Stimulated activated CD8-positive, alpha-beta memory T cell treated with anti-CD3 and anti-CD28 coated beads, Interleukin-7, amount 100 ng/mL, for 4 hours (primary cell): ENCODE measurements at regions not wholly inside any gene's neighbourhood (a gene's known extent, or its start where the extent isn't known, plus 50 kb on each side); places are given as distances from the start of the nearest gene placed in this dataset.
"Not testable (repeated sequence)": the region's sequence is repeated elsewhere in the genome, so short reads cannot be mapped to it uniquely, and the experiment has no call there.

Experiments used
- DNase-seq, 2 donors: peaks; one replicate each; pipeline ENCODE4 v3.0.0-alpha.2; 2020; ENCODE audit warnings: low read depth in 2 of 2

DNA sequence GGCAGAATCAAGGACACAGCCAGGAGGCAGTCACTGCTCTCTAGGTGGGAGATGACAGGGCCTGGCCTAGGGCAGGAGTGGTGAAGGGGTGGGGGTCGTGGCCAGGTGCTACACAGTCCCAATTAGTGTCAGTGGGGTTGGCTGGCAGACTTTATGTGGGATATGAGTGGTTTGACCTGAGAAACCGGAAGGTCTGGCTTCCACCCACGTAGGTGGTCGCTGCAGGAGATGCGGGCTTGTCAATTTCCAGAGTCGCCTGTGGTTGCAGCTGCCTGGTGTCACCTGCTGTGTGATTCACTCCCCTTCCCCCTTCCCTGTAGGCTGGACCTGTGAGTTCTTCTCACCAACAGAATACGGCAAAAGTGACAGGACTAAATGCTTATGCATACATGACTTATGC, 124.3 kb downstream of the KLF6 start:
- no peak for DNase-seq

DNA sequence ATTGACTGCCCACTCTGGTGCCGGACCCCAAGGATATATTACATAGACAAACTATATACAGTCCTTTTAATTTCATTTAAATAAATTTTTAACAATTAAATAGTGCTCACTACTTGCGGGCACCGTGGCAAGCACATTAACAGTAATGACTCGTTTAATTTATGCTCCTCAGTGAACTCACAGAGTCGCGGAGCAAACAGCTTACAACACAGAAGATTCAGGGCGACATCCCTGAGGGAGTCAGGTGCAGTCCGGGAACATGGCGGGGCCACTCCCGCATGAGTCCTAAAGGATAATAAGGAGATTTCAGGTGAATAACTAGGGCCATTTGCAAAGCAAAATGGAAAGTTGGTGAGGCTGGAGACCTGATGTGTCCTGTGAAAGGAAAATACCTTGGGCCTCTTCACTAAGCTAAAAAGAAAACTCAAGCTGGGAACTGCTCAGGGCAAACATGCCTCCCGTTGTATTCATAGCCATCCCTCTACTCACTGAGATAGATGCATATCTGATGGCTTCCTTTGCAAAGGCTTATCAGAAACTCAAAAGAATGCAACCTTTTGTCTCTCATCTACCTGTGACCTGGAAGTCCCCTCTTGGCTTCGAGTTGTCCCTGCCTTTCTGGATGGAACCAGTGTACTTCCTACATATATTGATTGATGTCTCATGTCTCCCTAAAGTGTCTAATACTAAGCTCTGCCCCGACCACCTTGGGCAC, 125.6 kb downstream of the KLF6 start:
- no peak for DNase-seq

DNA sequence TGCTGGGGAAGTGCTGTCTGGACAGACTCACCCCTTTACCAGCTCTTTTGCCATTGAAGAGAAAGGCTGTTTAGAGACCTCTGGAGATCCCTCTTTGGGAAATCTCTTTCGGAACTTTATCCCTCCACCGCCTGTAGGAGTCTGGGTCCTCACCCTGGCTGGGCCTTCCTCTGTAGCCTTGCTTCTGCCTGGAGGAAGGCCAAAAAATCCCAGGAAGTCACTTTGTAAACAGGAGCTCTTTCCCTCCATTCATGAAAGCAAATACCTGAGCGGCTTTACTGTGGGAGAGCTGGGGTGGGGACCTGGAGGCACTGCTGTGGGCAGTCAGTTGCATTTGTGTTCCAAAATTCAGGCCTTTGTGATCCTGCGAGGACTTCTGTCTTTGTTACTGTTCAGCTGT, 126.2 kb downstream of the KLF6 start:
- no peak for DNase-seq

DNA sequence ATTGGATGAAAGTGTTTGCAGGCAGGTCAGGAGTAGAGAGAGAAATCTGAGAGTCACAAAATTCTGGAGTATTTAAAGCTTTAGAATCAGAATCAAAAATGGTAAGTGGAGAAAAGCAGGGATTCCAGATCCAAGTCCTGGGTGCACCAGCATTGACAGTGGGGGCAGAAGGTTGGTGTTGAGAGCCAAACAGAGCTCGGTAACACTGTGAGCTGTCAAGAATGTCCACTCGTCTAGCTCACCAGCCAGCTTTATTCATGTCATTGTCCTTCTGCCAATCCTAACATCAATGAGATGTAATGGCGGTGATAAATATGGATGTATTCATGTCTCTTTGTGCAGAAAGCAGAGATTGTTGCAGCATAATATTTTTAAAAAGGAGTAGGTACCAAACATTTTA, 128.8 kb downstream of the KLF6 start:
- DNase-seq: no peak

DNA sequence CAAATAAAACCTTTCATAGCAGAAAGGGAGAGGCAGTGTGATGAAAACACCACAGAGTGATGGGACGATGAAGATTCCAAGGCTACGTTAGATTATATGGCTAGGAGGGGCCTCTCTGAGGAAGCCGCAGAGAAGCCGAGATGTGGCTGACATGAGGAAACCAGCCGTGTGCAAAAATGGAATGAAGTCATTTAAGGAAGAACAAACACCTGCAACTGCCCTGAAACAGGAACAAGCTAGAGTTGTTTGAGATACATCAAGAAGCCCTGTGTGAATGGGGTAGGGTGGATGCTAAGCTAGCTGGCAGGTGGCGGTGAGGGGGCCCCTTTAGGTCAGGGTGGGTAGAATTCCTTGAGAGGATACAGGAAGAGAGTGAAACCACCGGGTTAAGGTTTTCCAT, 129.5 kb downstream of the KLF6 start:
- DNase-seq: no peak

DNA sequence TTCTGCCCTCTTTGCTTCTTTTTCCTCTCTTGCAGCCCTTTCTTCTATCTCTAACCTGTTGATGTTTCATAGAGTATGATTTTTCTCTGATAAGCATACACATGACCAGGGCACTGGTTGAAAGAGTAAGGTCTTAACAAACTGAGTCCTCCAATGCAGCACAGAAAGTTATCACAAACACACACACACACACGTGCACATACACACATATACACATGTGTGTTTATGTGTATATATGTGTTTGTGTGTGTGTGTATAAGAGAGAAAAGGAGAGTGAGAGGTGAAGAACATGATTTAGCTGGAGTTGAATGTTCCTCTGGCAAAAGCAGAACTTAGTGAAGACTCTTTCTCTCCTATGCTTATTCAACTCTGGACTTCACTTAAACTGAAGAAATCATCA, 130.0 kb downstream of the KLF6 start:
- DNase-seq: no peak

DNA sequence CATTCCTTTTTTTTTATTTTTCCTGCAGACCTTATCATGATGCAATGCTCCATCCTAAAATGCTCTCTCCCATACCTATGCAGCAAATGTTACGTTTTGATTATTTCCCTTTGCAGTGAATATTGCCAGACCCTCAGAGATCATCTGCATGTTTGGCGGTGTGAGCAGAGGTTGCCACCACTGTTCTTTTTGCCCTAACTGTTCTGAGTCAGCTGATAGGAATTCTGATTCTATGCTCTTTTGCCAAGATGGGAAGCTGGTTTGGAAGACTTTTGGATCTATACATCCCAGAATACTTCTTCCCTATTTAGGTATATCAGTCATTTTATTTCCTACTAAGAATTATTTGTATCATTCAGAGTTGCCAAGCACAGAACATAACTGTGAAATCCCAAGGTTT, 130.5 kb downstream of the KLF6 start:
- no peak for DNase-seq

DNA sequence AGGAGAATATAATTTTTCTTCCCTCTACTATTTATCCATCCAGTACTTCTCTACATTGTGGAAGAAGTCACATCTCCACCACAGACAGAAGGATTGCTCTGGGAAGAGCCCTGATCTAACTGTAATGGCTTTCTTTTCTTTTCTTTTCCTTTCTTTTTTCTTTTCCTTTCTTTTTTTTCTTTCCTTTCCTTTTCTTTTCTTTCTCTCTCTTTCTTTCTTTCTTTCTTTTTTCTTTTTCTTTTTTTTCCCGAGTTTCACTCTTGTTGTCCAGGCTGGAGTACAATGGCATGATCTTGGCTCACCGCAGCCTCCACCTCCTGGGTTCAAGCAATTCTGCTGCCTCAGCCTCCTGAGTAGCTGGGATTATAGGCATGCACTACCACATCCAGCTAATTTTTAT, 131.7 kb downstream of the KLF6 start:
- not testable (repeated sequence) for DNase-seq

DNA sequence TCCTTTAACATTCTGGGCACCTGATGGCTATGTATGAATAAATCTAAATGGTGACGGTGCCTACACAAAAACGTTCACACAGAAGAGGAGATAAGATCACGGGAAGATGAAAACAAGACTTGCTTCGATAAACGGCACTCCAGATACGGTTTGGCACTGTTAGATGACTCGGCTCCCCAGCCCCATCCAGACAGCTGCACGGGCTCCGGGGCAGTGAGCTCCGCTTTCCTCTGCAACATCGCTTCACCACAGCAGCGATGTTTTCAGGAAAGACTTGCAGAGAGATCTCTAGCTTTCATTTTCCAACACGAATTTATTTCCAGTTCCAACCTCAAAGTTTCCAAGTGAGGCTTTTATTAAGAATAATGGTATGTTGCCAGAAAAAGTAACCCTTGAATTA, 132.1 kb downstream of the KLF6 start:
- no peak for DNase-seq

DNA sequence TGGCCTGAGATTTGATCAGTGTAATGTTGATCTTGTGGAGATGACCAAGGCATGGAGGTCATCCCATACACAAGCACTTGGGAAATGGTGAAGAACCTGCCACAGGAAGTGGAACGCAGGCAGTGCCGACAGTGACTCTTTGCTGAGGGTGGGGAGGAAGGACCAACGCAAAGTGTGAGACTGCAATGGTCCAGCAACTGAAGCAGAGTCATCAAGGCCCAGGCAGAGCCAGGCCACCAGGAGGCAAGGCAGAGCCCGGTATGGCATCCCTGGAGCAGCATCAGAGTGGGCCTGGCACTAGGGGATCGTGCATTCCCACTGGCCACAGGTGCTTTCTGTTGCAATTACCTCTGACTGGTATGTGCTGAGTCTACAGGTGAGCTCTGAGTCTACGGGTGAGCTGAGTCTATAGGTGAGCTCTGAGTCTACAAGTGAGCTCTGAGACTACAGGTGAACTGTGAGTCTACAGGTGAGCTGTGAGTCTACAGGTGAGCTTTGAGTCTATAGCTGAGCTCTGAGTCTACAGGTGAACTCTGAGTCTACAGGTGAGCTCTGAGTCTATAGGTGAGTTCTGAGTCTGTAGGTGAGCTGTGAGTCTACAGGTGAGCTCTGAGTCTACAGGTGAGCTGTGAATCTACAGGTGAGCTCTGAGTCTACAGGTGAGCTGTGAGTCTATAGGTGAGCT, 132.9 kb downstream of the KLF6 start:
- no peak for DNase-seq

DNA sequence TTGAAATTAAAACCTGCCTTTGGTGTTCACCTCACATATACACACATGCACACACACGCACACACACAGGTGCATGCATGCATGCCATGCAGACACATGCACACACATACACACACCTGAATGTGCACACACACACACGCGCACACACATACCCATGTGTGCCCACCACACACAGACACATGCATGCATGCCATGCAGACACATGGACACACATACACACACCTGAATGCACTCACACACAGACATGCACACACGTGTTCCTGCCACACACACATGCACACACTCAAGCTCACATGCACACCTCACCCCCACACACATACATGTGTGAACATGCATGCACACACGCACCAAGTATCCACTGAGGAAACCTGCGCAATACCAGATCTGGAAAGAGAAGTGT, 136.4 kb downstream of the KLF6 start:
- no peak for DNase-seq

DNA sequence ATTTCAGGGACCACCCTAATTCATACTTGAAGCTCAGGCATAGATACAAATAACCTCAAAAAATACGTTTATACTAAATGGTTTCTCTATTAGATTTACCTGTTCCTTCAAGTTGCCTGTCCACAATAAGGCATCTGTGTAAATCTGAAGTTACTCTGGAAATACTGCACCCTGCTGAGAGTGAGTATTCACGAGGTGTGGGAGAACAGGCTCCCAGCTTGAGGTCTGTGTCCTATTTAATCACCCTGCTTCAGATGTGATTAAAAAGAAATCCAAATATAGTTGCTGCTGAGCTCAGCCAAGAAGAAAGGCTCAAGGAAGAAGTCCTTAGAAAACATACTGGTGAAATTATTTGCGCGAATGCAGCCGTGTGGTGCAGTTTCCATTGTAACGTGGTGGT, 136.8 kb downstream of the KLF6 start:
- DNase-seq: no peak

DNA sequence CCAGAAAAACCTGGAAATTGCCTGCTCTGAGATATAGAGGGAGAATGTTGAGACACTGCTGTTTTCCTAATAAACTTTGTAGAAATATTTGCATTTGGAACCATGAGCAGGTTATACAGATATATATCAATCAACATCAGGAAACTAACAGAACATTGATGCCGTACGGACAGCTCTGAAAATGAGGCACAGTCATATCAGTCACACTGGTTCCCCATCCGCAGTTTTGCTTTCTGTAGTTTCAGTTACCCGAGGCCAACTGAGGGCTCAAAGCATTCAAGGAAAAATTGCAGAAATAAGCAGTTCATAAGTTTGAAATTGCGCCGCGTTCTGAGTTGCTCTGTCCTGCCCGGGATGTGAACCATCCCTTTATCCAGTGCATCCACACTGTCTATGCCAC, 137.9 kb downstream of the KLF6 start:
- DNase-seq: no peak

DNA sequence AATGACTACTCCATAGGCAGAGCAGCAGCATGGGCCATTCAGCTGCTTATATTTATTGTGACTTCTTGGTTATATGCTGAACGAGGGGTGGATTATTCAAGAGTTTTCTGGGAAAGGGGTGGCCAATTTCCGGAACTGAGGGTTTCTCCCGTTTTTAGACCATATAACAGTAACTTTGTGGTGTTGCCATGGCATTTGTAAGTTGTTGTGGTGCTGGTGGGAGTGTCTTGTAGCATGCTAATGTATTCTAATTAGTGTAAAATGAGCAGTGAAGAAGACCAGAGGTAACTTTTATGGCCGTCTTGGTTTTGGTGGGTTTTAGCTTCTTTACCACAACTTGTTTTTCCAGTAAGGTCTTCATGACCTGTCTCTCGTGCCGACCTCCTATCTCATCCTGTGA, 139.6 kb downstream of the KLF6 start:
- DNase-seq: no peak

DNA sequence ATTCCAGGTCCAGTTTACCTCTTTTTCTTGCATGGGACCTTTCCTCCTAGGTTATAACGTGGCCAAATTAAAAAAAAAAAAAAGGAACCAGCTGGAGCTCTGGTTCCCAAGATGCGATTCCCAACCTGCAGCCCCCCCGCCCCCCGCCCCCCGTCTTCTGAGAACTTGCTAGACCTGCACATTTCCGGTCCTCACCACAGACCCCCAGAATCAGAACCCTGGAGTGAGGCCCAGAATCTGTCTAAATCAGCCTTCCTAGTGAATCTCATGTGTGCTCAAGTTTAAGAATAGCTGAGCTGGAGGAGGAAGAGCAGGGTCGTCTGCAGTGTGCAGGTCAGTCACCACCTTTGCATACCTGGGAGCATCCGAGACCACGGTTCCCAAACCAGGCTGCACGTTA, 144.2 kb downstream of the KLF6 start:
- DNase-seq: no peak

DNA sequence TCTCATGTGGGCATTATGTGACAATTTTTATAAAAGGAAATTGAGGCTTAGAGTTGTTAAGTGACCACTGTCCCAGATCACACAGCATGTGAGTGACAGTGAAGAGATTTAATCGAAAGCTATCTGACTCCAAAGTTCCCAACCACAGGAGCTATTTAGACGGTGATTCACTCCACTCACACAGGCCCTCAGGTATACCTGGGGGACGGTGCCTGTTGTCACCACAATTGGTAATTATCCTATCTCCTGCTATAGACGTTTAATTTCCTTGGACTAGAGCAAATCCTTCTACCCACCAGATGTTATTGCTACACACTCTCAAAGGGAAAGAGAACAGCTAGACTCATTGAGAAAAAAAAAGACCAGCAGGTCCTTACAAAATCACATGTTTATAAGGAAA, 145.5 kb downstream of the KLF6 start:
- DNase-seq: no peak

DNA sequence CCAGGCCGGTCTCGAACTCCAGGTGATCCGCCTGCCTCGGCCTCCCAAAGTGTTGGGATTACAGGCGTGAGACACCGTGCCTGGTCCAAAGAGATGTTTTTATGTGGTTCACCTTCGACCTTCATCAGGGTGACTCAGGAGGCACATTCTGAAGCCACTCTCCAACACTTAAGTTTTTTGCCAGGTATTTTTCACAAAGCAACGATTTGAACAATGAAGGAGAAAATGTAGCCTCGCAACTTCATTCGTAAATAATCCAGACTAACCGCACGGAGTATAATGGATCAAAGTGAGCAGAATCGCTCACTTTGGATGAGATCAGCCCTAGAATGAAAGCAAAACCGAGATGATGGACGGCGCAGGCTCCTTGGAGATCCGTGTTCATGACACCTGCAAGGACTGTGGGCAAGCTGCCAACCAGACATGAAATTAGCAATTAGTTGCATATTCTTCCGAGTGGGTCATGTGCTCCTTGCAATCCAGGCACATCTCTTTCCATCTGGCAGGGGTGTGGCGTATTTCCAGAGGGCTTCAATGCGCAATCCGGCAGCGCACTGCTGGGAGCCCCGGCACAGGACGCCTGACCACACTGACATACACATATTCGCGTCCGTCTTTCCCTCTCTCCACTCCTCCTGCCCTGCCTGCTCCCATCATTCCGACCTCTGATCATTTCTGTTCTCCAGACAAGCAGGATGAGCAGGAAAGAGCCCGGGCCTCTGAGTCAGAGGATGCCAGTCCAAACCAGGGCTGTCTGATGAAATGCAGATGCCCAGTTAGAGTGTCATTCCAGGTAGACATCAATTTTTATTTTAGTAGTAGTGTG, 148.4 kb downstream of the KLF6 start:
- DNase-seq: no peak

DNA sequence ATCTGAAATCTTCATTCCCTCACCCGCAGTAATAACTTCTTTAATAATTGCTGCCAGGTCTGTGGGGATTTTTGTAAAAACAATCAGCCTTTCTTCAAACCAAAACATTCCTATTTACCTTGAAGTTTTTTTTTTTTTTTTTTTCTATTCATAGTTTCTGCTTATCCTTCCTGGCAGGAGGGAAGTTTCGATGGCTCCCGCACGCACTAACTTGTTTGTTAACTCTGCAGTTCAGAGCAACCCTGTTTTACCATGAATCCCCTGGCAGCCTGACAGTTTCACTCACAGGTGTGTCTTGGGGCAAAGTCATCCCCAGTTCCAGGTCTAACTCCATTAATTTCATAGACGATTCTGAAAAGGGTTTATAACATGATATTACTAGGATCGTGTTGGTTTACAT, 149.3 kb downstream of the KLF6 start:
- DNase-seq: no peak

DNA sequence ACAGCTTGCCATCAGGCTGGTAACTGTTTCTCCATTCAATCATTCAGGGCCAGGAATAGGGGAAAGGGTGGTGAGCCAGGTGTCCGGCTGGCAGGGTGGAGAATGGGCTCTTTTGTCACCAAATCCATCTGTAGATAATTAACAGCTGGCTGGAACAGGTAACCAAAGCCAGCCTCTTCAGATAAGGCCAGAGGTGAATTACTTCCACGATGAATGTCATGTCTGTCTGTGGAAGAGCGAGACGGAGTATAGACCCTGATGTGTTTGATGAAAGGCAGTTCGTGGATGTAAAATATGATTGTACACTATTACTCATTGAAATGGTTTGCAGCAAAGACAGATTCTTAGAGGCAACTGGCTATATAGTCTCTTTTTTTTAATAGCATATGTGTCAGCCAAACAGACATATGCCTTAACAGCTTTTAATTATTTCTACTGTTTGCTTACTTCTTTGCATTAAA, 149.8 kb downstream of the KLF6 start:
- DNase-seq: no peak

DNA sequence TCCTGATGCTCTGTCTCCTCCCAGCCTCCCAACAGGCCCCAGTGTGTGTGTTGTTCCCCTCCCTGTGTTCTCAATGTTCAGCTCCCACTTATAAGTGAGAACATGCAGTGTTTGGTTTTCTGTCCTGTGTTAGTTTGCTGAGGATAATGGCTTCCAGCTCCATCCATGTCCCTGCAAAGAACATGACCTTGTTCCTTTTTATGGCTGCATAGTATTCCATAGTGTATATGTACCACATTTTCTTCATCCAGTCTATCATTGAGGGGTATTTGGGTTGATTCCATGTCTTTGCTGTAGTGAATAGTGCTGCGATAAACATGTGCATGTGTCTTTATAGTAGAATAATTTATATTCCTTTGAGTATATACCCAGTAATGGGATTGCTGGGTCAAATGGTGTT, 150.4 kb downstream of the KLF6 start:
- DNase-seq: not testable (repeated sequence)

DNA sequence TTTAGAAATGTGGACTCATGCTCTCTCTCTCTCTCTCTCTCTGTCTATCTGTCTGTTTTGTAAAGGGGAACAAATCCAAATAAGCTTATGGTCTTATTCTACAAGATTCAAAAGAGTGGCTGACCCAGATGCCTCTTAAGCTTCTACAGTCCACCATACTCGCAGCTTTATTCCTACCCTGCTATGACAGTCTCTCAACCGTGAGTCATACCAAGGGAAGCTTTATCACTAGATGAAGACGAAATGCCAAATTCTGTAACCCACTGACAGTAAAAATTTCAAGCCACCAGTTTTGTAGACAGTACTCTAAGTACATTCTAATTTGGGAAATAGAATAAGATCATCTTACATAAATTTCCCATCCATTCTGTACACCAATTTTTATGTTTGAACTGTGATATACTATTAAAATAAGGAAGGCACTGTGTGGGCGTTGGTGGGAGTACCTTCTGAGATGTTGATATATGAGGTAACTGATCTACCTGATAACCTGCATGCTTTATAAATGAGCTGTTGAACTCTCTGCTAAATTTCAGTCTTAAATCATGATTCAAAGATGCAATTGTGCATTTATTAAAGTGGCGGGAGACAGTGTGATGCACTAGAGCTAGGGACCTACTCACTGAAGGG, 153.2 kb downstream of the KLF6 start:
- no peak for DNase-seq

DNA sequence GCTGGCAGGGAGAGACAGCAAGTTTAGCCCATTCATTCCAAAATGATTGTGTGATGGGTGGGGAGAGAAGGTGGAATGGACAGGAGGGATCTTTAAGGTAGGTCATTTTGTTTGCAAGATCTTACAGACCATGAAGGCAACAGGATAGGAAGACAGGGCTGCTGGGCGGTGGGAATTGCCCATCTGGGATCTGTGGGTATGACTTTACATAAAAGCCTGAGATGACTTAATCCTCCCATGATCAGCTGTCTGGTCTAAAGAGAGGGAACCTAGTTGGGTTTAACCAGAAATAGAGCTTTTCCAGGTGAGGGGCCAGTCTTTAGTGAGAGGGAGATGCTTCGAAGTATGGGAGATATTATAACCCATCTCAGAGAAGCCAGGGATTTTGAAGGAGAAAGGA, 153.7 kb downstream of the KLF6 start:
- no peak for DNase-seq
